Smooth muscle cell of the brain vasculature (primary cell): ENCODE measurements at regions not wholly inside any gene's neighbourhood (a gene's known extent, or its start where the extent isn't known, plus 50 kb on each side); places are given as distances from the start of the nearest gene placed in this dataset.
"Not testable (repeated sequence)": the region's sequence is repeated elsewhere in the genome, so short reads cannot be mapped to it uniquely, and the experiment has no call there.

ENCODE experiments used
- DNase-seq: peaks from one replicate; pipeline ENCODE4 v3.0.0-alpha.2; 2012; ENCODE audit warnings: low read depth, low spot score

DNA sequence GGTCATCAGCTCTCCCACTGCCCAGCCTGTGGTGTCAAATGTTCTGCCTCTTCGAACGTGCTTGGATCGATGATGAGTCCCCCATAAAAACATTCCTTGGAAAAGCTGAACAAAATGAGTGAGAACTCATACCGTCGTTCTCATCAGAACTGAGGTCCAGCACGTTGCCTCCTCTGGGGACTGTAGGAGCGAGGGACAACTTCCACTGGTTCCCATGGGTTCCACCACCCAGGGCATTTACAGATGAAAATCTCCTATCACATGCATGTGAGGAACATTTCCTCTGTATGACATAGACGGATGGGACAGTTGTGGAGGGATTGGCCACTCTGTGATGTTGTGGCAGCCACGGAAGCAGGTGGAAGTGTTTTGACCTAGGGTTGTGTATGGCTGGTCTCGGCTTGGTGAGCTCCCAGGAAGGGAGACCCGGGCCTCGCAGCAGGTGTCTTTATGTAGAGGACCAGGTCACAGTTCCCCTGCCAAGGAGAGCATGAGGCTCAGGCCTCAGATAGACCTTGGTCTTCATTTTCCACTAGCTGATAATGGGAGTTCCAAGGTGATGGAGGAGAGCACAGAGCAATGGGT, 113.0 kb downstream of the SNRPN start:
- DNase-seq = no peak

DNA sequence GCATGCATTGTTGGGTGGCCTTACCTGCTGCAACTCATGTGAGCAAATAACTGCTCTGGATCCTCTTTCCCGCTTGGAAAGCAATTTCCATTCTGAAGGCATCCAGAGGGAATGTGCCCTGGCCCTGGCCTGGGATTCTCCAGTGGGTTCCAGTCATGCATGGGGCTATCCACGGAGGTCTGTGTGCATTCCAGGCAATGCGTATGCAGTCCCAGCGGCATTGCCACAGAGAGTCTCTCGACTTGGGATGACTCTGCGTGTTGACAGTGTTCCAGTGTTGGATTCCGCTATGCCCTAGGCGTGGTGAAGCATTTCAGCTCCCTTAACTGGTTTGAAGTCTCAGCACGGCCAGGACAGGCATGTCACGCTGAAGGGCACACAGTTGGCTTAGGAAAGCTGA, 113.9 kb downstream of the SNRPN start:
- no peak for DNase-seq

DNA sequence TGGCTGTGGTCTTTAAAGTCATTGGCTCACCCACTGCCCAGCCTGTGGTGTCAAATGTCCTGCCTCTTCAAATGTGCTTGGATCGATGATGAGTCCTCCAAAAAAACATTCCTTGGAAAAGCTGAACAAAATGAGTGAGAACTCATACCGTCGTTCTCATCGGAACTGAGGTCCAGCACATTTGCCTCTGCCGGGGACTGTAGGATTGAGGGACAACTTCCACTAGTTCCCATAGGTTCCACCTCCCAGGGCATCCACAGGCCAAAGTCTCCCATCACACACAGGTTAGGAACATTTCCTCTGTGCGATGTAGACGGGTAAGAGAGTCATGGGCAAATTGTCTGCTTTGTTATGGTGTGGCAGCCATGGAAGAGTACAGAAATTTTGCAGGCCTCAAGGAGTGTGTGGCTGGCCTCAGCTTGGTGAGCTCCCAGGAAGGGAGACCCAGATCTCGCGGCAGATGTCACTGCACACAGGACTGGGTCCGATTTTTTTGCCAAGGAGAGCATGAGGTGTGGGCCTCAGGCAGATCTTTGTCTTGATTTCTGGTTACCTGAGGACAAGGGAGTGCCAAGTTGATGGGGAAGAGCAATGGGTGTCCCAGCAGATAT, 115.7 kb downstream of the SNRPN start:
- no peak for DNase-seq

DNA sequence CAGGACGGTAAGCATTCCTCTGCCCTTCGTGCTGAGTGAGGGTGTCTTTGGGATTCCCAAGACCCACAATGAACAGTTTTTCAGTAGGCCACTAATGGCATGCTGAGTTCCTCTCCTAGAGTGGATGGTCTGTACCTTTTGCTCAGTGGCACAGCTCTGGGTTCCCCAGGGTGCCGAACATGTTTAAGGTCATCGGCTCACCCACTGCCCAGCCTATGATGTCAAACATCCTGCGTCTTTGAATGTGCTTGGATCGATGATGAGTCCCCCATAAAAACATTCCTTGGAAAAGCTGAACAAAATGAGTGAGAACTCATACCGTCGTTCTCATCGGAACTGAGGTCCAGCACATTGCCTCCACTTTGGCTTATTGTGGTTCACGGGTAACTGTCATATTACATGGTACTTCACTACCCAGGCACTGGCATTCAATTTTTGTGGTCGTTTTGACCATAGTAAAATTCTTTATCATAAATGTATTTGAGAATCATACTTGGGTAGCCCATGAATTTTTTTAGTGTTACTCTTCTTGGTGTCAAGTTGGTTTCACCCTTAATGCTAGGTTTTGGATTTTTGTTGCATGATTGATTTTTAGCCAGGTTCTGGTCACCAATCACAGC, 118.2 kb downstream of the SNRPN start:
- no peak for DNase-seq

DNA sequence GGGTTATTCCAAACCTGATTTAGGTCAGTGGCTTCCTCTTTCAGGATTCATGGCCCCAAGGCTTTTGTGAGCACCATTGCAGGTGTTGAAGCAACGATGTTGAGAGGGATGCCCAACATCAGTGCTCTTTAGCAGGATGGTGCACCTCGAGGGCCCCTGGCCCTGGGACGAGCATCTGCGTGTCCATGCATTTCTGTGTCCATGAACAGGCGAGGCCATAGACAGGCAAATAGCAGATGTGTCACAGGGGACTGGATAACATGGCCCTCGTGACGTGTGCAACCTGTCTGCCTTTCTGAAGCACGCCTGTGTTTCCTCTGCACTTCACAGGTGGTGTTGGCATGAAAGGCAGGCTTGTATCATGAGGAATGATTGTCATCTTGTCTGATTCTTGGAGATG, 132.3 kb downstream of the SNRPN start:
- no peak for DNase-seq

DNA sequence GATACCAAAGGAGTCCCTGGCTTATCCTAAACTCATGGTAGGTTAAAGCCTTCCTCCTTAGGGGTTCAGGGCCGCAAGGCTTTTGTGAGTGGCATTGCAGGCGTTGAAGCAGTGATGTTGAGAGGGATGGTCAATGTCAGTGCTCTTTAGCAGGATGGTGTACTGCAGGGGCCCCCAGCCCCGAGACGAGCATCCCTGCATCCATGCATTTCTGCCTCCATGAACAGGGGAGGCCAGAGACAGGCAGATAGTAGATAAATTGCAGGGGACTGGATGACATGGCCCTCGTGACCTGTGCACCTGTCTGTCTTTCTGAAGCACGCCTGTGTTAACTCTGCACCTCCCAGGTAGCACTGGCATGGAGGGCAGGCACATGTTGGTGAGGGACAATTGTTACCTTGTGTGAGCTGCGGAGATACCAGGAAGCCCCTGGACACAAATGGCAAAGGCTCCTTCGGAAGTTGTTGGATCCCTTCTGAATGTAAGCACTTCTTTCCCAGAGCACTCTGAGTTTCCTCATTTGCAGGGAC, 133.5 kb downstream of the SNRPN start:
- no peak for DNase-seq

DNA sequence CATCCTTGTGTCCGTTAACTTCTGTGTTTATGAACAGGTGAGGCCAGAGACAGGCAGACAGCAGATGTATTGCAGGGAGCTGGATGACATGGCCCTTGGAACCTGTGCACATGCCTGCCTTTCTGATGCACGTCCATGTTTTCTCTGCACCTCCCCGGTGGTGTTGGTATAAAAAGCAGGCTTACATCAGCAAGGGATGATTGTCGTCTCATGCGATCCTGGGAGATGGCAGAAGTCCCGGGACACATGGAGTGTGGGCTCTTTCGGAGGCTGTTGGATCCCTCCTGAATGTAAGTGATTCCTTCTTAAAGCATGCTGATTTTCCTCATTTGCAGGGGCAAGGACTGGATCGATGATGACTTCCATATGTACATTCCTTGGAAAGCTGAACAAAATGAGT, 134.8 kb downstream of the SNRPN start:
- DNase-seq = no peak

DNA sequence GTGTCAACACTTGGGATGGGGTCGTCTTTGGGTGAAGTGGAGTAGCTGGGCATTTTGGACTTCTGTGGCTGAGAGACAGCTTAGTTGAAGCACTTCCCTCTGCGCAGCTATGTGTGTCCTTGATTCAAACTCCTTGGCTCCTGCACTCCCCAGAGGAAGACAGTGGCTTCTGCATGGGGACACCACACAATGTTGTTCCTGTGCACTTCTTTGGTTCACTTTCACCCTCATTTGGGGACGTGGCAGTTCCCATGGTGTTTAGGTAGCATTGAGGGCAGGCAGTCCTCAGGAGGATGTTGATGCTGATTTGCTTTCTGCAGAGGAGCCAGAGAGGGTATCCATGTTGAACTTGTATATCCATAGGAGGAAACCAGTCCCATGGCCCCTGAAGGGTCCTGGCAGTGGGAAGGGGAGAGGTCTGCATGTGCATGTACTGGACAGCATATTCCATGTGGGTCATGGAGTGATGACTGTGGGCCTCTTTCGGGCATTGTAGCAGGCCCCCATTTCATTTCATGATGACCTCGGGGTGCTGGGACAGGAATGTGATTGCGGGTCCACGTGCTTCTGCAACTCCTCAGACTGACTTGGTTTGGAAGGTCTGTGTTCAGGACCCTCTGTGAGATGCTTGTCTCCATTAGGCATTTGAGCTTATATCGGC, 135.4 kb downstream of the SNRPN start:
- no peak for DNase-seq

DNA sequence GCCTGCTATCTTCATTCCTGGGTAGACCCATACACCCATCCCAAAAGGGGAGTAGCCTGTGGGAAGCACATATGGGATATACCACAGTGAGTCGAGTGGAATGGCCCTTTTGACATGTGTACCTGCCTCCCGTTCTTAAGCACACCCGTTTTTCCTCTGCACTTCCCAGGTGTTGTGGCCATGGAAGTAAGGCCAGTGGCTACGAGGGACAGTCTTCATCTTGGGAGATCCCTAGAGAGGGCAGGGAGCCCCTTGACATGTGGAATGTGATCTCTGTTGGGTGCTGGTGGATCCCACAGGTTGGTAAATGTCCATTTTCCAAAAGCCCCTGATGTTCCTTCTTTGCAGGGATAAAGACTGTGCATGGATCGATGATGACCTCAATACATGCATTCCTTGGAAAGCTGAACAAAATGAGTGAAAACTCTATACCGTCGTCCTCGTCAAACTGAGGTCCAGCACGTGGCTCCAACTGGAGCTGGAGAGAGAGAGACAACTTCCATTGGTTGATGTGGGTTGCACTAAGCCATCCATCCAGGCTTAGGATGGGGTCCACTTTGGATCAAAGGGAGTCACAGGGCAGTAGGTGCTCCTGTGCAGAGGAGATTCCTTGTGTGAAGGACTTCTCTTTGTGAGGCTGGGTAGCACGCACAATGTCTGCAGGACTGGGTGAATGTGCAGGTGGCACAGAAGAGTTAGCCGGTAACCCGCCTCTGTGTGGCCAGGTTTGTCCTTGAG, 136.8 kb downstream of the SNRPN start:
- DNase-seq = no peak

DNA sequence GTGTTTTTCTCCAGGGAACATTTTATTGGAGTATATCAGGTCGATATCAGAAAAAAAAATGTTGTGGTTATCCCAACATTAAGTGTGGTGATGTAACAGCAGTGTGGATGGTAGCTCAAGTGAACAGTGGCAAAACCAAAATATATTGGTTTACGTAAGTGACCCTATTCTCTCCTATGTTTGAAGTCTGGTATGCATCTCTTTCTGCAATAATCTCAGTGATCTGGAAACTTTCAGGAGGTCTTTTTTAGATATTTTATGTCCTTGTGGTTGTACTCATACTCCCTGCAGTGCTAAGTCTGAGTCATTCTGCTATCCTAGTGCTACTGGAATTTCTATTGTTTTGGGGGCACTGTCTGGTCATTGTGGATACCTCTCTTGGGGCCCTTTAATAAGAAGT, 137.9 kb downstream of the SNRPN start:
- DNase-seq = peak; percentile 13

DNA sequence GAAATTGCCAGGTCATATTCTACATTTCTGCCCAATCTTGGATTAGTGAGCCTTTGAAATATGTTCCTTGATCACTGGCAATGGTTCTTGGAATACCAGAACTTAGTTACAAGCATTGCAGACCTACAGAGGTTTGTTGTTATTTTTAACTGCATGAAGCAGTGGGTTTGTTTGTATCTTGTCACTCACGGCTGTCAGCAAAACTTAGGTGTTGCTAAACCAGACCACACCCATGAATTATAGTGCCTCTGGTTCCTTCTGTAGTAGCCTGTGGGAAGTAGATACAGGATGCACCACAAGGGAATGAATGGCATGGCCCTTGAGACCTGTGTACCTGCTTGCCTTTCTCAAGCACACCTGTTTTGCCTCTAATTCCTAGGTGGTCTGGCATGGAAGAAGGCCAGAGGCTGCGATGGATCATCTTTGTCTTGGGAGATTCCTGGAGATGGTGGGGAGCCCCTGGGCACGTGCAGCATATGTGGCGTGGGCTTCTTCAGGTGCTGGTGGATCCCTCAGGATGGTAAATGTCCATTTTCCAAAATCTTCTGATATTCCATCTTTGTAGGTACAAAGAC, 138.8 kb downstream of the SNRPN start:
- DNase-seq = no peak

DNA sequence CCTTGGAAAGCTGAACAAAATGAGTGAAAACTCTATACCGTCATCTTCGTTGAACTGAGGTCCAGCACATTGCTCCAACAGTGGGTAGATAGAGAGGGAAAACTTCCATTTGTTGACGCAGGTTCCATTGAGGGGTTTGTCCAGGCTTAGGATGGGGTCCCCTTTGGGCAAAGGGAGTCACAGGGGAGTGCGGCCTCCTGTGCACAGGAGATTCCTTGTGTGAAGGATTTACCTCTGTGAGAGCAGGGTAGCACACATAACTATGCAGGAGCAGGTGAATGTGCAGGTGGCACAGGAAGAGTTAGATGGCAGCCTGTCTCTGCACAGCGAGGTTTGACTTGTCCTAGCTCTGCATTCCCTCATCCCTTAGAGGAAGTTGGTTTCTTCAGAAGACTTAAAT, 139.3 kb downstream of the SNRPN start:
- no peak for DNase-seq

DNA sequence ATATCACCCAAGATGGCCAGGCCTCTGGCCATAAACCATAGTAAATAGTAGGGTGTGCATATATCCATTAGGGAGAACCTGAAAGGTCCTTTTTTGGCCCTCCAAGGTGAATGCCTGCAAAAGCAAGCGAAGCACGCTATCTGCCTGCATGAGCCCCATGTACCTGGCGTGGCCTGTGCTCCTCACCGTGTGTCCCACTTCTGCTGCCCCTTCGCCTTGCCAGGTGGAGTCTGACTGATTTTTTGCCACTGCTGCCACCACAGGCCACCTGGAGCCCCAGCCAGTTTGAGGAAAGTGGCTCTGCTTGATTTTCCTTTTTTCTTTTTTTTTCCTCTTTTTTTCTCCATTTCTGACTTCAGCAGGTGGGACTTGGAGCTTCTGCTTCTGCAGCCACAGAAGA, 139.7 kb downstream of the SNRPN start:
- DNase-seq = no peak

DNA sequence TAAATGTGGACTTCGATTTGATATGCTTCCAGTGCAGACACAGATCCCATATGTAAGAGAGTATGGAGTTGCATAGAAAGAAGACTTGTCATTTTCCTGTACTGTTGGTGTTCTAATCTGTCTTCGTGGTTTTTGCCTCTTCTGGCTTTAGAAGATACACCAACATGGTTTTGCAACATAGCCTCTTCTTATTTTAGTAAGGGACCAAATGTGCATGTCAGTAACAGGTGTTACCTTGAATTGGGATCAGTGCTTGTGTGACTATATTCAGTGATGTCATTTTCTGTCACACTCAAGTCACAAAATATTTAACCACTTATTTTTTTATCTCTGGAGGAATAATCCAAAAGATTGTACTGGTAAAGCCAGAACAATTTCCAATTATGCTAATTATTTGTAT, 140.4 kb downstream of the SNRPN start:
- DNase-seq = no peak

DNA sequence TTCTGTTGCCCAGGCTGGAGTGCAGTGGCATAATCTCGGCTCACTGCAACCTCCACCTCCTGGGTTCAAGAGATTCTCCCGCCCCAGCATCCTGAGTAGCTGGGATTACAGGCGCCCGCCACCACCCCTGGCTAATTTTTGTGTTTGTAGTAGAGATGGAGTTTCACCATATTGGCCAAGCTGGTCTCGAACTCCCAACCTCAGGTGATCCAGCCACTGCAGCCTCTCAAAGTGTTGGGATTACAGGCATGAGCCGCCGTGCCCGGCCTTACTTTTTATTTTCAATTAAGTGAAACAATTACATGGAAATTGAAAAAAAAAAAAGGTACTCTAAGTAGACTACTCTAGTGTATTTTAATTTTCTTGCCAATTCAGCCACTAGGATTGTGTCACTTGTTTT, 145.2 kb downstream of the SNRPN start:
- DNase-seq = not testable (repeated sequence)

DNA sequence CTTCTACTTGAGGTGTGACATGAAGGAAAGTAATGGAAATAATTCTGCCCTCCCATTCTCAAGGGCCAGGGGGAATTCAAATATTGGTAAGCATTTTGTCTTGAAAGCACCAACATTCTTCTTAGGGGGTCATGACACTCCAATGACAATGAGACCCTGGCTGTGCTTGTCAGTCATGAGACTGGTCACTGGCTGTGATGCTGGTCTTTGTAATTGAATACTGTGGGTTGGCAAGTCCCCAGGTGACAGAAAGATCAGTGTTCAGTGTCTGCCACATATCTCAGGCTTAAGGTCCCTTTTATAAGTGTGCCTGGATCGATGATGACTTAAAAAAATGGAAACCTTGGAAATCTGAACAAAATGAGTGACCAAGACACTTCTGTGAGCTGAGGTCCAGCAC, 151.4 kb downstream of the SNRPN start:
- DNase-seq = no peak

DNA sequence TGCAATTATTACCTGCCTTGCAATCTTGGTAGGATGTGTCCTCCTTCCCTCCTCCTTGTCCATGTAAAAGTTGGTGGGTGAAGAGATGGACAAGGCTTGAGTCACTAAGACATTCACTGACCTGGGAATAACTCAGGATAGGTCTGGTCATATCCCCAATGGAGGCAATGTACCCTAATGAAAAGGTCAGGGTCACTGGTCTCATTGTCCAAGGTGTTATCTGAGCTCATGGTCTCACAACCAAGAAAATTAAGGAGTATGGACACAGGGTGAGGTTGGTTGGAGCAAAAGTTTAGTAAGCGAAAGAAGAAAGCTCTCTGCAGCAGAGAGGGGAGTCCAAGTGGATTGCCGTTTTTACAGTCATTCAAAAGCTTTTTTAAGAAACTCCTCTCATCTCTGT, 179.0 kb downstream of the SNRPN start:
- DNase-seq = no peak

DNA sequence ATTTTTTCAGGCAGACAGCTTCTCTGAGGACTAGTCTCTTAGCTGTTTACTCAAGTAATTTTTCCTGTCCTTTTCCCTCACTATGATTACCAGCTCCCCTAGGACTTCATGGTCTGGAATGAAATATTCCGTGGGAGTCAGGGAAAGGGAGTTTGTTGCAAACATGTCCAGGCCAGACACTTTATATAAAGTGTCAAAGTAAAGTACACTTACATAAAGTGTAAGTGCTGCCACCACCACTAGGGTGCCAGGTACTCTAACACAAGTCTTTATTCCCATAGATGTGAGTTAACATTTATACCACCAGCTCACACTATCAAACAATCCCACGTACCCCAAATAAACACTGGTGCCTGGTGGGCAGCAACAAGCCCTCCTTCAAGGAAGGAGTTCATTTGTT, 179.8 kb downstream of the SNRPN start:
- DNase-seq = no peak

DNA sequence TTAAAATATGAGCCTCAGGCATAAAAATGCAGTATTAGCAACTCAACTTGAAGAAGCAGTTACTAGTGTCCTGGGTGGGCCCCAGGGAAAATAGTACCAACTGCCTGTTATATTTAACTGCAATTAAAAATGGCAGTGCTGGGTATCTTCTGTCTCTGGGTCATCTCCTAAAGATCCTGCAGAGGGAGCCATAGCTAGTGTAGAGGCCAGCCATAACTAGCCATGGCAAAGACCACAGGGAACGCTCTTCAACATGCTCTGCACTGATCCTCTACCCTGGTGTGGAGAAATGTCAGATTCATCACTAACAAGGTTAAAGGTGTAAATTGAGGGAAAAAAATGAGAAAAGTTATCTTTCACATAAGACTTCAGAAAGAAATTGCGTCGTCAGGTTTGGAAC, 181.3 kb downstream of the SNRPN start:
- DNase-seq = no peak

DNA sequence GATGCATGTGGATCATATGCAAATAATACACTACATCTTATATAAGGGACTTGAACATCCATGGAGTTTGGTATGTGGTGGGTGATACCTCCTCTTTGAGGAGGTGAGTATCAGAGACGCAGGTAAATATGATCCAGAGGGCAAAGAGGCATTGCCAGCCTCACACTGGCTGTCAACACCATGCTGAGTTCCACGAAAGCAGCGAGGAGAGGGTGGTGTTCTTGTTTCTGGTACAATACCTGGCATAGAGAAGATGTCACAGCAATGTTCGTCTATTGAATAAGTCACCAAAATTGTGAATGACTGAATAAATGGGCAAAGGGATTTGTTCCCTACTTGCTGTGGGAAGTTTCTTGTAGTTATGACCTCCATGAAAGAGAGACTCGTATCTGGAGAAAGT, 182.2 kb downstream of the SNRPN start:
- no peak for DNase-seq

DNA sequence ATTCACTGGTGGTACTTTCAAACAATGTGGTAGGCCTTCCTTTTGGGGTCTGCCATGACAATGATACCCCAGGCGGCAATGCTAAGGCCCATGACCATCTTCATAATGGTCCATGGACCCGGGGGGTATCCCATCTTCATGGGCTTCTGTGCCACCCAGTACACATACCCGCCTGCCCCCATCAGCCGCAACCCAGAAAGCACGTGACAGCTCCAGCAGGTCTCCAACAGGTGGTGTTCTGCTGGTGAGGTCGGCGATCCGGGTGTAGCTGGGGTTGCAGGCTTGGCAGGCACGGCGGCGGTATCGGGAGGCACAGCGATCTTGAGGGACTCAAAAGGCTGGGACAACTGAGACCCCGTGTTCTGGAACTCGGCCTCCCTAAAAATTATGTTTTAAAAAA, 214.5 kb downstream of the SNRPN start:
- DNase-seq = no peak
